ENCODE measurements at regions not wholly inside any gene's neighbourhood (a gene's known extent, or its start where the extent isn't known, plus 50 kb on each side); places are given as distances from the start of the nearest gene placed in this dataset.
"Not testable (repeated sequence)": the region's sequence is repeated elsewhere in the genome, so short reads cannot be mapped to it uniquely, and the experiment has no call there.

- Histone ChIP-seq H3K27ac (no peak overlapping the region), H3K4me1 (no peaks in the 10 kb centered on the region), H3K27me3 (no peaks in the 10 kb centered on the region), H3K9me3 (peaks cover 0 to 4% (median 0%) of the 10 kb centered on the region in 3 donors), H3K4me3 (no peak overlapping the region), H3K36me3 (no peaks in the 10 kb centered on the region)
- TF ChIP-seq CTCF (IDR thresholded peaks at IDR 0.05), result no peak
- intact Hi-C loops (cut with DNase I; ENCODE audit: low total_unique reads), result no loop called here
- no peak for DNase-seq
These were observed 68.9 kb upstream of the NCOA3 start for GRCh38 chr20:47432834-47433210.

GRCh38 chr20:47434128-47434779, 67.4 kb upstream of the NCOA3 start:
- H3K36me3 ChIP-seq; H3K27me3 ChIP-seq; H3K27ac ChIP-seq; H3K9me3 ChIP-seq; intact Hi-C loops (cut with DNase I; ENCODE audit: low total_unique reads); DNase-seq; H3K4me3 ChIP-seq; H3K4me1 ChIP-seq: not testable (repeated sequence)

GRCh38 chr20:47438464-47439381, 63.0 kb upstream of the NCOA3 start:
- H3K27ac ChIP-seq, result no peak overlapping the region
- peaks cover 0 to 4% (median 0%) of the 10 kb centered on the region in 4 donors for H3K4me1 ChIP-seq
- no peak for DNase-seq
- no peaks in the 10 kb centered on the region for H3K27me3 ChIP-seq
- intact Hi-C loops (cut with DNase I; ENCODE audit: low total_unique reads), result no loop called here
- TF ChIP-seq CTCF (IDR thresholded peaks at IDR 0.05), result no peak
- H3K9me3 ChIP-seq, result no peaks in the 10 kb centered on the region
- H3K4me3 ChIP-seq, result no peak overlapping the region
- no peaks in the 10 kb centered on the region for H3K36me3 ChIP-seq

GRCh38 chr20:47440857-47441773, 60.6 kb upstream of the NCOA3 start:
- DNase-seq, result no peak
- no peak for TF ChIP-seq CTCF (IDR thresholded peaks at IDR 0.05)
- Histone ChIP-seq H3K36me3 (no peaks in the 10 kb centered on the region), H3K4me1 (peaks cover 0 to 4% (median 0%) of the 10 kb centered on the region in 4 donors), H3K4me3 (no peak overlapping the region), H3K9me3 (no peaks in the 10 kb centered on the region), H3K27me3 (no peaks in the 10 kb centered on the region), H3K27ac (no peak overlapping the region)
- intact Hi-C loops (cut with DNase I; ENCODE audit: low total_unique reads), result no loop called here

GRCh38 chr20:47441774-47442150, 59.9 kb upstream of the NCOA3 start:
- Histone ChIP-seq H3K9me3 (no peaks in the 10 kb centered on the region), H3K27ac (no peak overlapping the region), H3K27me3 (no peaks in the 10 kb centered on the region), H3K4me3 (no peak overlapping the region), H3K36me3 (no peaks in the 10 kb centered on the region), H3K4me1 (peaks cover 0 to 4% (median 0%) of the 10 kb centered on the region in 4 donors)
- no peak for TF ChIP-seq CTCF (IDR thresholded peaks at IDR 0.05)
- no peak for DNase-seq
- intact Hi-C loops (cut with DNase I; ENCODE audit: low total_unique reads), result no loop called here

GRCh38 chr20:47443060-47443459, 58.6 kb upstream of the NCOA3 start:
- H3K4me1 ChIP-seq, H3K36me3 ChIP-seq, H3K27me3 ChIP-seq: not testable (repeated sequence)

More at GRCh38 chr20:47443060-47443459, 58.6 kb upstream of the NCOA3 start:
- H3K27ac ChIP-seq; DNase-seq; intact Hi-C loops (cut with DNase I; ENCODE audit: low total_unique reads); H3K4me3 ChIP-seq; H3K9me3 ChIP-seq: not testable (repeated sequence)
